ENCODE measurements at regions not wholly inside any gene's neighbourhood (a gene's known extent, or its start where the extent isn't known, plus 50 kb on each side); places are given as distances from the start of the nearest gene placed in this dataset.

DNA sequence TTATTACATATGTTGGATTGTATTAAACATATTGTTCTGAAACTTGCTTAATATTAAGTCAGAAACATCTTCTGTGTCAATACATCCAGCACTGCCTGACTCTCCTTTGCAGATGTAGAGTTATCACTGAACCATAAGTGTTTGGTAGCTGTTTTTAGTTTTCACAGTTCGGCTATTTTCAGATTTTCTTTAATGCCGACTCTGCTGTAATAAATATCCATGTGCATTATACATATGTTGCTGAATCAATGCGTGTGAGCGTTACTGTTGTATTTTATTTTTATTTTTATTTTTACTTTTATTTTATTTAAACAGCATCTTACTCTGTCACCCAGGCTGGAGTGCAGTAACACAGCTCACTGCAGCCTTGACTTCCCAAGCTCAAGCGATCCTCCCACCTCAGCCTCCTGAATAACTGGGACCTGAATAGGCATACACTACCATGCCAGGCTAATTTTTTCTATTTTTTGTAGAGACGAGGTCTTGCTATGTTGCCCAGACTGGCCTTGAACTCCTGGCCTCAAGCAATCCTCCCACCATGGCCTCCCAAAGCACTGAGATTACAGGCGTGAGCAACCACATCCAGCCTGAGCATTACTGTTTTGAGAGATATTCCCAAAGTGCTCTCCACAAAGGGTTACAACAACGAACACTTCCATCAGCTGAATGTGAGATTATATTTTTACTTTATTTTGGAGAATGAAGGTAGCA is 50.7 kb upstream of the NOCT start:
- no peak for DNase-seq (ENCODE audit: low spot score)

DNA sequence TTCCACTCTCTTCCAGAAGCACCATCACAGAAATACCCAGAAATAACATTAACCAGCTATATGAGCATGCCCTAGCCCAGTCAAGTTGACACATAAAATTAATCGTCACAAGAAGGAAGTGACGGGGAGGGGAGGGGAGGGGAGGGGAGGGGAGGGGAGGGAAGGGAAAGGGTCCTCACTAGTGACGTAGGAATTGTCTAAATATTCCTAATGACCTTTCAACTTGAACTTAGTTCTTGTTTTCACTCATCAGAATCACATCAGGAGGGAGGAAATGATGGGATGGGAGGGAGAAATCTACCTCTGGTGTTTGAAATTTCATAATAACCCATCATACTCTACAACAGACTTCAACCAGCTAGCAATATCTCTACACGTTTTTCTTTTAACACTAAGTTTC is 52.2 kb upstream of the NOCT start:
- no peak for DNase-seq (ENCODE audit: low spot score)

DNA sequence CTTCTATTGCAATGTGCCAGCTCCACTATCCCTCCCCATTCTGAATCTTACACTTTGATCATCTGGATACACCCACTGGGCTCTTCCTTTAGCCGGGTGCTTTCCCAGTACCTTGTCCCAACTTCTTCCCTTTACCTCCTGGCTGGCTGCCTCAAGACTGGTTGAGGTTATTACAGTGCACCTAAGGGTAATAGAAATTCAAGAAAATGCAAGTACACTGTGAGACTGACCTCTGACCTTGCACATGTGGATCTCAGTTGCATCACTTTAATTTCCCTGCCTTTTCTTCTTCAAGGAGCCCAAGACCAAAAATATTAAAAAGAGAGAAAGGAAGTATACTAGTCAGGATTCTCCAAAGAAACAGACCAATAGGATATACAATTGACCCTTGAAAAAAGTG is 53.9 kb upstream of the NOCT start:
- no peak for DNase-seq (ENCODE audit: low spot score)

DNA sequence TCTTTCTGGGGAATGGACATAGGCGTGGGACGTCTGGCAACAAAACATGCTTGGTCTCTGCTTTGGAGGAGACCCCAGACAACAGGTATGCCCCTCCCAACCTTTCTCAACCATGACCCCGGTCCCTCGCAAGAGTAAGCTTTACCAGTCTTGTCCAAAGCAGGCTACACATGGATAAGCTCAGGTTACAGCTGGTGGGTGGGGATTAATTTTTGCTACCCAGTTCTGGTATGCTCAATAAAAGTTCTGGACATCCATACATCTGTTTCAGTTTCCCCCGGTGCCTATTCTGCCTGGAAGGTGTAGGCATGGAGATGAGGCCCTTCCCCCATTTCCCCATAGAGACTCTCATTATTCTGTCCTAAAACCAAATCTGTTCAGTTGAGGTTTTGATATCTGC is 54.5 kb upstream of the NOCT start:
- DNase-seq (ENCODE audit: low spot score) = no peak

DNA sequence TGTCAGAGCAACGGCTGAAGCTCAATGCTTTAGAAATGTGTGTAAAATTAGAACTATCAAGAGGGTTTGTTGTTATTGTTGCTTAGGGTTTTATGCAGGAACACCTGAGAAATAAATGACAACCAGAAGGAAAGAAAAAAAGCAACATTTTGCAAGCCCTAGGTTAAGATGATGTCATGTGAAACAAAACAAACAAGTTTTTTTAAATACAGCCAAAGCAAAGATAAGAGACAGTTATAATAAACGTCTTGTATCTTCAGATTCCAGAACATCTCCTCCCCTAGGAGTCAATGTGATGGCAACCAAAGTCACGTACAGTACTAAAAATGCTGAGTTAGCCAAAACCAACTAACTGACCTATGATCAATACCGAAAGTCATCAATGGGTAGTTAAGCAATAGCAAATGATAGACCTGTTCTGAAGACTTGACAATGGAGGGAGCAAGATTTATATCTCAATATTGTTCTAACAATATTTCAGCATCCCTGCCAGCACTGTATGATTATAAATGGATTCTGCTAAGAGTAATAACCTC is 55.3 kb upstream of the NOCT start:
- DNase-seq (ENCODE audit: low spot score) = no peak

DNA sequence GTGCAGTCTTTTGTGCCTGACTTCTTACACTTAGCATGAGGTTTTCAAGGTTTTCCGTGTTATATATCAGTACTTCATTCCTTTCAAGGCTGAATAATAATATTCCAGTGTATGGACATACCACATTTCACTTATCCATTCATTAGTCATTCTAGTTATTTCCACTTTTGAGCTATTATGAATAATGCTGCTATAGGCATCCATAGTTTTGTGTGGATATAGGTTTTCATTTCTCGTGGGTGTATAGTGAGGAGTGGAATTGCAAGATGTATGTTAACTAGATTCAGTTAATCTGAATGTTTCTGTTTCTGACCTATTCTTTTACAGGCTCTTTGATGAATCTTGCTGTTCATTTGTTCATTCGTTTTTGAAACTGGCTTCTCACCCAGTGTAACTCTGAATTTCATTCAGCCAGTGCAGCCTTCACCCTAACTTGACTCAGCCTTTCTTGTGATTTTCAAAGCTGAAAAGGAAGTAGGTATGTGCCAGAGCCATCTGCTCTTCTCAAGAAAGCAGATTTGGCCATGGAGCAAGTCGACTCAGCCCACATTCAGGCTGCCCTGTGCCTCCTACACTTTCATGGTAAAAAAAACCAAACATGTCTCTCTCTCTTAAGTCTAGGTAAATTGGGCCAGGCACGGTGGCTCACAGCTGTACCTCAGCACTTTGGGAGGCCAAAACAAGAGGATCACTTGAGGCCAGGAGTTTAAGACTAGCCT is 56.3 kb upstream of the NOCT start:
- no peak for DNase-seq (ENCODE audit: low spot score)

DNA sequence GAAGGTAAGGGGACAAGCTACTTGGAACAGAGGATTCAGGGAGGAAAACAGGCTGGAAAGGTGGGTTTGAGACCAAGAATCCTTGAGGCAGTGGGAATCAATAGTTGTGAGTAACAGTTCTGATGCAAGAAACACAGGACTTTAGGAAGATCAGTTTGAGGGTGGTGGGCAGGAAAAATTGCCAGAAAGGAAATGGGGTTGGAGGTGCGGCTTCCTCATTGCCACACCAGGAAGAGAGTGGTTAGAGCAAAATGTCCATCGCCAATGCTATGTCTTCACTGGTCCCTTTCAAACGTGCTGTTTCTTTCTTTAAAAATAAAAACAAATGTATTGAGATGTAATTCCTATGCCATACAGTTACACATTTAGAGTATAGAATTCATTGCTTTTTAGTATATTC is 57.1 kb upstream of the NOCT start:
- no peak for DNase-seq (ENCODE audit: low spot score)

DNA sequence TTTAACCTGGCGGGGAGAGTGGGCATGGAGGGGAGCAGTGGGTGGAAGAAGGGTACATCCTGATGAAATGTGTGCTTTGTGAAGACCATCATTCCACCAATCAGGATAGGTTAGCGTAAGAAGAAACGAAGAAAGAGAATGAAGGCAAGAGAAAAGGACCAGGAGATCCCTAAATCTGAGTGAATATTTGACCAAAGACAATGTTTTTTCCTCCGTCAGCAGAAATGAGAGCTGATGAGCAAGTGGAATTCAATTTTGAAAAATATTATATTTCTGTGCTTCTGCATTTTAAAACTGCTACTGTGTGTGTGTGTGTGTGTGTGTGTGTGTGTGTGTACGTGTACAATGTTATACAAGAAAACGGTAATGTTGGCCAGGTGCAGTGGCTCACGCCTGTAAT is 58.3 kb upstream of the NOCT start:
- no peak for DNase-seq (ENCODE audit: low spot score)

DNA sequence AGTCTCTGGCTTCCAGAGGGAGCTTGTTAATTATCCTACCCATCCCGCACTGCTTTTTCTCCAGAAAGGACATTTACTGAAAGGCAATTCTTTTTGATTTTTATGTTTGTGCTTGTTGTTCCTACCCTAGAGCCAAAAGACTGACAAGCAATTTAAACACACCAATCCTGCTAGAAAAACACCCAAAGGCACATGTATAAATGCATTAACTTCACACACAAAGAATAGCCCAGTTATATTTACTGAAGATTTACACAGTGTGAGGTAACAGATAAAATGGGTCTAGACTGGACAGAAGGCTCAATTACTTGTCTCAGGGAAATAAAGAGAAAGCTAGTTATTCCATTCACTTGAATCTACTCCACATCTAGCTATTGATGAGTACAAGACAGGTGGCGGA is 61.2 kb upstream of the NOCT start:
- no peak for DNase-seq (ENCODE audit: low spot score)

DNA sequence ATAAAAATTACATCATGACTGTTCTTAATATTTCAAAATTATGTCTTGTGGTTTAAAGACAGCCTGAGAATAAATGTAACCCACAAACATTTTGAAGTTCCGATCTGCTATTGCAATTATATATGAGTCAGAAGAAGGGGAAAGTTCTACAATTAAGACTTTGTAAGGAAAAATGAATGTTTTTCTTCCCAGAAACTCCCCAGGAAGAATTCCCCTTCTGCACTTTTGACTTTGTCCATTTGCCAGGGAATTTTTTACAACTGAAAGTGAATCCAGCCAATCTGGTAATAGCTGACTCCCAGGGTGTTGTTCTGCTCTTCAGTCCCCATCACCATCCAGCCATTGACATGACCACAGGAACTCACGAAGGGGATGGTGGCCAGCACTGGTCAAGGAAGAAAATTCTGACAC is 61.6 kb upstream of the NOCT start:
- peak; percentile 21 for DNase-seq (ENCODE audit: low spot score)

DNA sequence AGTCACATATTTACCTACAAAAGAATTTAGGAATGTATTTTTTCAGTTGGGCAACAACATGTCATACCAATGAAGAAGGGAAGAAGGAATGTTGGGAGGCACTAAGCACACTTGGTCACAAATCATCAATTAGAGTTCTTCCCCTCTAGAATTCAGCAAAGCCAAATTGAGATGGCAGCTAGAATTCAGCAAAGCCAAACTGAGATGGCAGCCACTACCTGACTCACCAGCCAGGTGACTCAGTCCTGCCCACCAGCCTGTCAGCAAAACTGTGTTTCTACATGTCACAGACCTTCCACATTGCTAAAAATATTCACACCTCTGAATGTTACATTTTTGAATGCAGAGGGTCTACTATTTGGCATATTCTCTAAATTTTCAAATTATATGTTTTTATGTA is 63.2 kb upstream of the NOCT start:
- DNase-seq (ENCODE audit: low spot score) = peak; percentile 49

DNA sequence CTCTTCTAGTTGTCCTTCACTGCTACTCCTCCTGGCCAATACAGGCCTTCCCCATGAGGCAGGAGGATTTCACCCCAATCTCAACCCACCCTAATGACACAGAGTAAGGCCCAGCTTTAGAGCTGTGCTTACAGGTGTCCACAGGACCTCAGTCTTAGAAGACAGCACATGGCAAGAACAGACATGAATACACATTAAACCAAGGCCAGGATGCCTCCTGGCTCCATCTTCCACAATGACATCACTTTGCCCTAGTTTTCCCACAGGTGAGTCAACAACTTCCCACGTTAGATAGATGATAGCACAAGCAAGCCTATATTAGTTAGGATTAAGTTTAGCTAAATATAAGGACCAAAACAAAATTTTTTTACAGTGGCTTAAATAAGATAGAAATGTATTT is 63.8 kb upstream of the NOCT start:
- no peak for DNase-seq (ENCODE audit: low spot score)

DNA sequence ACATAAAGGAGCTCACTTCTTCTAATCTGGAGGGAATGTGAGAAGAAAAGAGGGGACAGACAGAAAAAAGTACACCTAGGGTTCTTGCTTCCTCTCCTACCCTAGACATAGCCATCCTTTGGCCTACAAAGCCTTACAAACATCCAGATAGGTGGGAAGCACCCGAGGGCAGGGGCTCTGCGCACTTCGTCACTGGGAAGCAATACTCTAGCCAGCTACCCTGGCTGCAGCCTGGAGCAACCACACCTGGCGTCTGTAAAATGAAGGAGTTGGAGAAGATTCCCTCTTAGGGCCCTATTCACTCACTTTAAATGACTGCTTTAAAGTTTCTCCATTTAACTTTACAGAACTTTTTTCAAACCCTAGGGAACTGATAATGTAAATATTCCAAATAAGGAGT is 65.7 kb upstream of the NOCT start:
- DNase-seq (ENCODE audit: low spot score) = no peak

DNA sequence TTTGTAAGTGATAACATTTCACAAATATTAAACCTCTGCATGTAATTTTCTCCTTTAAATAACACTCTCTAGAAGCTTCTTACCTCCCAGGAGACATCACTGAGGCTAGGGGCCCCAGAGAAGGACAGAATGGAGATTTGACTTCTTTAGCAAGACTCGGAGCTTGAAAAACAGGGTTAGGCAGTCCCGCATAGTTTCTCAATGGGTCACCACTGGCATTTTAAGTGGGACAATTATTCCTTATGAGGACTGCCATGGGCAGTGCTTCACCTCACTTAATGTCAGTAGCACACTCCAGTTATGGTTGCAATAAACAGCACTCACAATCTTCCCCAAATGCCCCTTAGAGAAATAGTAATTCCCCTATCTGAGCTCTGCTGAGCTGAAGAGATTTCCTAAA is 66.7 kb upstream of the NOCT start:
- no peak for DNase-seq (ENCODE audit: low spot score)

DNA sequence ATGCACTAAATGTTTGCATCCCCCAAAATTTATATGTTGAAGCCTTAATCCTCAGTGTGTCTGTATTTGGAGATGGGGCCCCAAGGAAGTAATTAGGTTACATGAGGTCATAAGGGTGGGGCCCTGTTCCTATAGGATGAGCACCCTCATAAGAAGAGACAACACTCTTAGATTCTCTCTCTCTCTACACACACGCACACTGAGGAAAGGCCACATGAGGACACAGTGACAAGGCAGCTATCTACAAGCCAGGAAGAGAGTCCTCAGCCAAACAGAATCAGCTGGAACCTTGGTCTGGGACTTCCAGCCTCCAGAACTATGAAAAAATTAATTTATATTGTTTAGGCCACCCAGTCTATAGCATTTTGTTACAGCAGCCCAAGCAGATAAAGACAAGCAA is 69.3 kb upstream of the NOCT start:
- no peak for DNase-seq (ENCODE audit: low spot score)

DNA sequence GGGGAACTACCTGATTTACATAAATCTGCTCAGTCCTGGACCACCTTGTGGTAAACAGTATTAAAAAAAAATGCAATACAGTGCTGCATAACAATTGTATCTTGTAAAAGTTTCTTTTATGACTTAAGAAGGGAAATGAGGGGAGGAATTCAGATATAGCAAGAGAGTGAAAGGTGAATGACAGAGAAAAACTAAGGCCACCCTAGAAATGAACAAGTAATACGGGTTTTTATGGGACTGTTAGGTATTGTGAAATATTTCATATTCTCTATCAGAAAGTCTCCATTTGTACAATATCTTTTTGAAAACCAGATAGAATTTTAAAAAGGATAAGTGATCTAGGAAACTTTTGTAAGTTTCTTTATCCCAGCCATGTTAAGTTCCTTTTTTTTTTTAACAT is 69.7 kb upstream of the NOCT start:
- DNase-seq (ENCODE audit: low spot score) = no peak

DNA sequence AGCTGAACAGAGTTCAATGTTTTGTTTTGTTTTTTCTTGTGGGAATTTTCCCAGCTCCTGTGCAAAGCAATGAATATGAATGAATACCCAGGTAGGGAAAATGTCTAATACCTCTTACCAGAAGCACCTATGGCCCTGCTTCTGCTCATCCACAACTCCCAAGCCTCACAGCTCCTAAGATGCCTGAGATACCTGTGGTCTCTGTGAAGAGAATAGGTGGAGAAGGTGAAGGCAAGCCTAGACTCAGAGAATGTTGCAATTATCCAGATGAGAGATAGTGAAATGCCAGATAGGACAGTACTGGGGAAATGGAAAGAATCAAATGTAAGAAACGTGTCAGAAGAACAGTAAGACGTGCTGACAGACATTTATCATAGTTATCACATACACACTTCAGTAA is 70.2 kb upstream of the NOCT start:
- no peak for DNase-seq (ENCODE audit: low spot score)

DNA sequence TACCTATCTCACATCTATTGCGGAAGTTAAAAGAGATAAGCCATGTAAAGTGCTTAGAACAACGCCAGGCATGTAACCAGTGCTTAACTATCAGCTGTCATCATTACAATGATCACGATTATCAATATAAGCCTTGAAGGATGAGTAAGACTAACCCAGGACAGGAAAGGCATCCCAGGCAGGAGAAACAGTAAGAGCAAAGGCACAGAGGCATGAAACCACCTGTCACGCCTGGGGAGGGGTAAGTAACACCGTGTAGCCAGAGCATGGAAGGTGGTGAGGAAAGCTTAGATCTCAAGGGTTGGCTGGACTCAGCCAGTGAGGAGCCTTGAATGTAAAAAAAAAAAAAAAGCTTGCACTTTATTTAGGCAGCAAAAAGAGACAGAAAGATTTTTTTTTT is 71.7 kb upstream of the NOCT start:
- DNase-seq (ENCODE audit: low spot score) = no peak

DNA sequence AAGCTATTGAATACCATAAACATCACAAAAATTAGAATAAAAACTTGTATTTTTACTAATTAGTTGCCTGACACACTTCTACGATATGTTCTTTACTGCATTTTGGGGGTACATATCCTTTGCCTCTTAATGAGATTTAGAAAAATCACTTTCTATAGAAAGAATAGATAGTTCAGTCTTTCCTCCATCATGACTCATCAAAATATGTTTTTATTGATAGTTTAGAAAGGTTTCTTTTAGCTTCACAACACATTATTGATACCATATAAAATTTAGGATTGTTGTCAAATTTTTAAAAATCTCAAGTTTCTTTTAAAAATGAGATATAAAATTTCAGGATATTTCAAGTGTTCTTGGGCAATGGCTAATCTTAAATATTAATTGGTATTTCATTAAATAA is 74.5 kb upstream of the NOCT start:
- no peak for DNase-seq (ENCODE audit: low spot score)

DNA sequence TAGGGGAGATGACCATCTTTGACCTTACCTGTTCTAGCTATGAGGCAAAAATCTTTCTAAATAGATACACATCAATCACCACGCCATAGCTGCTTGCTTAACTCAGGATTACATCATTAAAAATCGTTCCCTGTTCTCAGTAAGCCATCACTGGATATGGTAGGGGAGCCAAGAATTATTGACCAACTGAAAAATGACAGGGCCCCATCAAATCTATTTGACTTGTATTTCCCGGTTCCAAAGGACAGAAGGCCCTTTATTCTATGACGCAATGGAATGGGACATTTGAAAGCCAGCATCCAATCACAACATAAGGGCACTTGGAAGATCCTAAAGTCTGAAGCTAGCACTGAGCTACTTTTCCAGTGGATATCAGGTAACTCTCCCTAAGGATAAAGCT is 75.6 kb upstream of the NOCT start:
- DNase-seq (ENCODE audit: low spot score) = no peak

DNA sequence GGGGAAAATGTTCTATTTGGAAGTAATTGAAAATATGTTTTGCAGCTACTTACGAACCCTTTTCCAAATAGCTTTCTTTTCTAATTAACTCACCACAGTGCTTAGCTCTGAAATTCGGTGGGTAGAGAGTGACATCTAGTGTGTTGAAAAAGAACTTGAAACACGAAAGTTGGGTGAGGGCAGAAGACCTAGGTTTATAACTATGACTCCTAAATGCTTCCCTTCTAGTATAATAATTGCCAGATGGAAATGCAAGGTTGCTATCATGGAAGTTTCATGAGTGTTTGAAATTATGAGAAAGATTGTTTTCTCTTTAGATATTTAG is 77.3 kb upstream of the NOCT start:
- no peak for DNase-seq (ENCODE audit: low spot score)

DNA sequence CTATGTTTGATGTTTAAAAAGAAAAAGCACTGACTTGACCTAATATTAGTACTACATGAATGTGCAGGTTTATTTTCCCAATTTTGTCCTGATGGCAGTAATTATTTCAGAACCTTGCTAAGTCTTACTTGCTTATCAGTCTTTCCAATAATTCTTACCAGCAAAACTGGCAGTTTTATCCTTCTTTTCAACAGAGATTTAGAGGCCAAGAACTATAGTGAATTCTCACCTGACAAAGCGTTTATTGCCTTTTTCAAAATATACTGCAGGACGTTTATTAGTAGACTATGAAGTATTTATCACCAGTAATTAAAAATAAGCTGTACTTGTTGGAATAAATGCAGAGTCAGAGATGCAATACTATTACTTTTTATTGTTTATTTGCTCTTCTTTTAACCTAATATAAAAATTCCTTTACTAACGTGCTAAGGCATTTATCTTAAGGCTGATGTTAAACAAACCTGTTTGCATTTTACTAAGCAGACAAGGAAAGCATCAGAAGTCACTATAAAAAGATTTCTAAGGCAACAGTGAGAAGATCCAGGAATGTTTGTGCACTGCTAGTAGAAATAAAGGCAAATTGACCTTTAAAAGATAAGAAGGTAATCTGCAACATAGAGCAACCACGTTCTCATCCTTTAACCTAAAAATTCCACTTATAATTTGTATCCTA is 80.3 kb upstream of the NOCT start:
- DNase-seq (ENCODE audit: low spot score) = no peak

DNA sequence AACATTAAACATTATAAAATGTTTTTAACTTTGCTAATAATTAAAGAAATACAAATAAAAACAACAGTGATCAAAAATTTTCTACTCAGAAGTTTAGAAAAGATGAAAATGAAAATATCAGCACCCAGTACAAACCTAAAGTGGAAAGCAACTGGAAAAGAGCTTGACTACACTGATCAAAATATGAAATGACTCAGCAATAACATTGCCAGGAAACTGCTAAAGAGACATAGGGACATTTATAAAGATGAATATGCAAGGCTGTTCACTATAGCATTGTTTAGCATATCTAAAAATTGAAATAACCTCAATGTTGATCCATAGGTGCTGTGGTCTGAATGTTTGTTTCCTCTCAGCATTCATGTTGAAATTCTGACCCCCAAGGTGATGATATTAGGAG is 88.5 kb upstream of the NOCT start:
- no peak for DNase-seq (ENCODE audit: low spot score)

Measured in putamen (tissue), 1 donor.